HT1080 (cell line): ENCODE measurements at regions not wholly inside any gene's neighbourhood (a gene's known extent, or its start where the extent isn't known, plus 50 kb on each side); places are given as distances from the start of the nearest gene placed in this dataset.
A peak's percentile ranks its signal among the peaks of the same experiment; 100 is the strongest.

ENCODE experiments used
- DNase-seq: peaks from one replicate; pipeline ENCODE4 v3.0.0-alpha.2; 2015; ENCODE audit warnings: low read depth

GRCh38 chr3:115325539-115325938 lies 178.5 kb upstream of the ZBTB20 start:
- peak; percentile 60 for DNase-seq

- peak; percentile 89 for DNase-seq
Observed at GRCh38 chr3:115330430-115330829, 183.3 kb upstream of the ZBTB20 start.

GRCh38 chr3:115332998-115333397 lies 185.9 kb upstream of the ZBTB20 start:
- no peak for DNase-seq

- DNase-seq: no peak
Observed at GRCh38 chr3:115336836-115337235, 189.7 kb upstream of the ZBTB20 start.

- no peak for DNase-seq
Observed at GRCh38 chr3:115340586-115340985, 193.5 kb upstream of the ZBTB20 start.

GRCh38 chr3:115341208-115341607 lies 194.1 kb upstream of the ZBTB20 start:
- DNase-seq: peak; percentile 97

GRCh38 chr3:115347737-115348136 lies 200.6 kb upstream of the ZBTB20 start:
- DNase-seq: no peak

- DNase-seq: no peak
Observed at GRCh38 chr3:115348412-115348811, 201.3 kb upstream of the ZBTB20 start.

GRCh38 chr3:115348951-115349745 lies 202.1 kb upstream of the ZBTB20 start:
- DNase-seq: peak; percentile 16

- DNase-seq: no peak
Observed at GRCh38 chr3:115350606-115351005, 203.5 kb upstream of the ZBTB20 start.

- DNase-seq: no peak
Observed at GRCh38 chr3:115351193-115351592, 204.1 kb upstream of the ZBTB20 start.

- DNase-seq: no peak
Observed at GRCh38 chr3:115354010-115354409, 206.9 kb upstream of the ZBTB20 start.

- no peak for DNase-seq
Observed at GRCh38 chr3:115357456-115357855, 210.4 kb upstream of the ZBTB20 start.

GRCh38 chr3:115359536-115359935 lies 212.4 kb upstream of the ZBTB20 start:
- DNase-seq: peak; percentile 34

GRCh38 chr3:115361806-115362205 lies 214.7 kb upstream of the ZBTB20 start:
- DNase-seq: no peak

- peak; percentile 74 for DNase-seq
Observed at GRCh38 chr3:115363071-115363470, 216.0 kb upstream of the ZBTB20 start.

- no peak for DNase-seq
Observed at GRCh38 chr3:115369021-115369420, 221.9 kb upstream of the ZBTB20 start.

GRCh38 chr3:115375362-115375761 lies 228.3 kb upstream of the ZBTB20 start:
- DNase-seq: no peak

- DNase-seq: no peak
Observed at GRCh38 chr3:115380883-115381572, 233.9 kb upstream of the ZBTB20 start.

GRCh38 chr3:115381573-115381912 lies 234.5 kb upstream of the ZBTB20 start:
- no peak for DNase-seq

- no peak for DNase-seq
Observed at GRCh38 chr3:115381931-115382330, 234.8 kb upstream of the ZBTB20 start.

GRCh38 chr3:115384381-115384780 lies 237.3 kb upstream of the ZBTB20 start:
- DNase-seq: no peak
